HG03097 (cell line): ENCODE measurements at regions not wholly inside any gene's neighbourhood (a gene's known extent, or its start where the extent isn't known, plus 50 kb on each side); places are given as distances from the start of the nearest gene placed in this dataset.
"Not testable (repeated sequence)": the region's sequence is repeated elsewhere in the genome, so short reads cannot be mapped to it uniquely, and the experiment has no call there.

Experiments used
- ATAC-seq: cut with Tn5 transposase; IDR thresholded peaks from one replicate; pipeline ENCODE4 v1.9.1; 2021; ENCODE audit not compliant: unreplicated experiment, low FRiP score

DNA sequence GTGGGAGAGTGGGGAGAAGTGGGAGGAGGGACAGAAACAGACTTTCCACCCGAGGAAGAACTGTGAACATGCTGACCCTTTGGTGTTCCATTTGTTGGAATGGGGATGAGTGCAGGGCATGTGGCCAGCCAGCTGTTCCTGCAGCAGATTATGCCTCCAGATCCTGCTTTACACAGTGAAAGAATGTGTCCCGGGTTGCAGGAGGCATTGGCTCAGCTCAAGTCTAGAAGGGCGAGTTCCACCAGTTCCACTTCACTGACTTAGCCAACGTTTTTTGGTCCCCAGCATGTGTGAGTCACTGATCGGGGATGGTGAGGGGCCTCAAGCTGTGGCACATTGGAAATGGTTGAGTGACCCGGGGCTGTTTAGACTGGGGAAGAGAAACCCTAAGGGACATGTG is 307.0 kb upstream of the ROPN1 start:
- ATAC-seq: no peak

- no peak for ATAC-seq
These were observed 307.9 kb upstream of the ROPN1 start for GRCh38 chr3:124299831-124300230.

DNA sequence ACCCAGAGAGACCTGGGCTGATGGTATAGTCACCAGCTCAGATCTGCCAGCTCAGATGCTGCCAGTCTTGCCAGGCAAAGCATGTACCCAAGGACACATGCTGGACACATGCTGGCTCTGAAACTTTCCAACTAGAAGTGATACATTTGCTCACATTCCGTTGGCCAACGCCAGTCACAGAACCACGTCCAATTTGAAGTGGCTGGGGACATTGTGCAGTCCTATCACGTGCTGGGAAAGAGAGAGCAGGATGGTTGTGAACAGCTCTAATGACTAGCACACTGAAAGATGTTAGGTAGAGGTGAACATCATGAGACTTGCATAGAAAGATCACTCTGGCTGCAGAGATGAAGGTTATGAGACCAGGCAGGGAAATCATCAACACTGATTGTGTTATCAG is 308.5 kb upstream of the ROPN1 start:
- no peak for ATAC-seq

DNA sequence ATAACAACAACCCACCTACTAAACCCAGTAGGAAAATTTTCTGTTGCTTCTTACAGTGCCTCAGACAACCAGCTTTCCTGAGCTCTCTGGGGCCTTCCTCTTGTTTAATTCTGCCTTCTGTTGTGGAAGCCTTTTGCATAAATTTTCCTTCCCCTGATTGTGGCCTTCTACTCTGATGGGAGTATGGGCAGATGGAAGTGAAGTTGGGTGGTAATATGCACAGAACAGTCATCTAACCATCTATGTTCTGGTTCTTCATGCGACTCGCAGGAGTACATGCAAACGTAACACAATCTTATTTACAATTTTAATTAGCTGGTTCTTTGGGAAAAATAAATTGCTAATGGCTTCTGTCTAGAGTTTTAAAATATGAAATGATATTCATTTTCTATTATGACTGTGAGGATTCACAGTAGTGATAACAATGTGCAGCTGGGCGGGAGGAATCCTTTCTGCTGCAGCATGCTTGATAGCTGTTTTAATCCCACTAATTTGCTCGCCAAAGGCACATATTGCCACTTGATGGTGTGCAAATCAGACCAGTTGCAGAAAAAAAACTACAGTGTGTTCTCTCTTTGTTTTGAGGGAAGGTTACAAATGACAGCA is 311.5 kb upstream of the ROPN1 start:
- no peak for ATAC-seq

- no peak for ATAC-seq
These were observed 314.7 kb upstream of the ROPN1 start for GRCh38 chr3:124306665-124307064.

DNA sequence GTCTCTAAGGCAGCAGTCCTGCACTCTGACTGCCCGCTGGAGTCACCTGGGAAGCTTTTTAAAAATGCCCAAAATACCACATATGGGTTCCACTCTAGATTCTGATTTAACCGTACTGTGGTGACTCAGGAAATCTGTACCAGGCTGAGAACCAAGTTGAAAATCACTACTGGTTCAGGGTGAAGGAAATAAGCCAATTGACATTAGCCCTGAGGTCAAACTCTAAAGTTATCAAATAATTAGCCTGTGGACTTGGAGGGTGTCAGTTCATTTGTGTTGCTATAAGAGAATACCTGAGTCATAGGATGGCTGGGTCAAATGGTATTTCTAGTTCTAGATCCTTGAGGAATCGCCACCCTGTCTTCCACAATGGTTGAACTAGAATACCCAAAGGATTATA is 321.7 kb upstream of the ROPN1 start:
- no peak for ATAC-seq

GRCh38 chr3:124315215-124316033 is 323.5 kb upstream of the ROPN1 start:
- ATAC-seq: no peak

GRCh38 chr3:124316034-124316287 is 324.0 kb upstream of the ROPN1 start:
- ATAC-seq: no peak

GRCh38 chr3:124318014-124318413 is 326.1 kb upstream of the ROPN1 start:
- ATAC-seq: no peak

- no peak for ATAC-seq
These were observed 326.7 kb upstream of the ROPN1 start for GRCh38 chr3:124318656-124319055.

GRCh38 chr3:124320976-124321375 is 329.1 kb upstream of the ROPN1 start:
- ATAC-seq: no peak

DNA sequence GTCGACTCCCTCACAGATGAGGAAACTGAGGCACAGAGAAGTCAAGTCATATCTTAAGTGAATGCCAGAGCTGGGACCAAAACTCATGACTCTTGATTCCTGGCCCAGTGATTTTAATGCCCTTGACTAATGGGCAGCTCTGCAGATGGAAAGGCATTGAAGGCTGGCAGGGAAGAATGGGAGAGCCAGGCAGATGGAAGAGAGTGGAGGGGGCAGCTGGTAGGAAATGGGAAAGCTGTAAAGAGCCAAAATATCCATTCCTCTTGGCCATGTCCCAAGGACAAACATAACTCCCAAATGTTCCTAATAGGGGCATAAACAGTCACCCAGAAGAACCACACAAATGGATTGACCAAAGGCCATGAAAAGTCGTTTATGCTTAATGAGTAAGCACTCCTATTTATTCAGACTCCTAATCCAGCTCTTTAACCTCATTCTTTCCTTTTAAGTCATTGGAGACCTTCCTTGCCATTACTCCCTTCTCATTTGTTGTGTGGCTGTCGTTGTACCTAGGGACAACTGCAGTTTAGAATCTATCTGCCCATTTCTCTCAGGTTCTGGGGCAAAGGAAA is 330.5 kb upstream of the ROPN1 start:
- ATAC-seq: no peak

- ATAC-seq: no peak
These were observed 331.0 kb upstream of the ROPN1 start for GRCh38 chr3:124322966-124323365.

- no peak for ATAC-seq
These were observed 333.3 kb upstream of the ROPN1 start for GRCh38 chr3:124325248-124325647.

DNA sequence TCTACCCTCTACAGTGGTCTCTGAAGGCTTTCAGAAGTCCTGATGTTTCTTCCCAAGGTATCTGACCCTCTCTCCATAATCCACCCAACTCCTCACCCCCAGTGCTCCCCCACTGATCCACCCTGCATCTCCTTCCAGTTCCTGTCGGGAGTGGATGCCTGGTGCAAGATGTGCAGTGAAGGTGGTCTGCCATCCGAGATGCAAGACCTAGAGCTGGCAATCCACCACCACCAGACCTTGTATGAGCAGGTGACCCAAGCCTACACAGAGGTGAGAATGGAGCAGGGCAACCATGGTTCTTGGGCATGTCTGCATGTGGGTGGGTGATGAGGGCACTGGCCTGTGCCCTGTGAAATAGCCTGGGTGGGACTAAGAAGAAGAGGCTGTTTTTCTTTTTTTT is 337.8 kb upstream of the ROPN1 start:
- no peak for ATAC-seq

- no peak for ATAC-seq
These were observed 342.2 kb upstream of the ROPN1 start for GRCh38 chr3:124333931-124334640.

GRCh38 chr3:124336067-124336656 is 344.2 kb upstream of the ROPN1 start:
- no peak for ATAC-seq

- ATAC-seq: no peak
These were observed 353.9 kb upstream of the ROPN1 start for GRCh38 chr3:124345845-124346244.

DNA sequence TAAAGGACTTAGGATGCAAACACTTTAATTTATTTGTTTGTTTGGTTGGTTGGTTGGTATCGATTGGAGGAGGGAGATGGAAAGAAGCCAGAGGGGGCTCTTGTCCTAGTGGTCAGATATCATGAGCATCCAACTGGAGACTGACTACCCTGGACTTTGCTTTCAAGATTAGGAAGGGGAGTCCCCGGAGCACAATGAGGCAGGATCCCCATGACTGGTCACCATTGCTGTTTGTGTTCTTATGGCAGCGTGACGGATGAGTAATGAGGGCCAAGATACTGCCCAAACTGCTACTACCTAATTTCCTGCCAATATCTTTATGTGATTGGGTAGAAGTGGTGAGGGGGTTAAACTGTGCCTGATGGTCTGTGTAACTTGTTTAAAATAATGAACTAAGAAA is 354.6 kb upstream of the ROPN1 start:
- no peak for ATAC-seq

GRCh38 chr3:124347418-124347817 is 355.5 kb upstream of the ROPN1 start:
- no peak for ATAC-seq

GRCh38 chr3:124348555-124348954 is 356.6 kb upstream of the ROPN1 start:
- not testable (repeated sequence) for ATAC-seq
